H9 (cell line): ENCODE measurements at regions not wholly inside any gene's neighbourhood (a gene's known extent, or its start where the extent isn't known, plus 50 kb on each side); places are given as distances from the start of the nearest gene placed in this dataset.

ENCODE experiments used
- DNase-seq: peaks from one replicate; pipeline ENCODE4 v3.0.0-alpha.2; 2017
- H2AFZ ChIP-seq: one replicate; pipeline ENCODE4 v1.6.1; 2013; ENCODE audit warnings: mild to moderate bottlenecking, low read length, control low read depth, moderate library complexity
- H2AK5ac ChIP-seq: 2 replicates; pipeline ENCODE4 v1.6.1; 2013; ENCODE audit warnings: low read length, control low read depth, mixed read lengths; ENCODE audit not compliant: insufficient read length
- H2BK120ac ChIP-seq: one replicate; pipeline ENCODE4 v1.6.1; 2013; ENCODE audit warnings: low read depth, mild to moderate bottlenecking, low read length, control low read depth, inconsistent platforms; ENCODE audit not compliant: poor library complexity, severe bottlenecking
- H2BK12ac ChIP-seq: 2 replicates; pipeline ENCODE4 v1.6.1; 2013; ENCODE audit warnings: low read length, control low read depth, mixed read lengths, low read depth; ENCODE audit not compliant: insufficient read length
- H2BK15ac ChIP-seq: 2 replicates; pipeline ENCODE4 v1.6.1; 2013; ENCODE audit warnings: low read depth, low read length, control low read depth
- H2BK20ac ChIP-seq: one replicate; pipeline ENCODE4 v1.6.1; 2013; ENCODE audit warnings: low read depth, mild to moderate bottlenecking, low read length, control low read depth, inconsistent platforms; ENCODE audit not compliant: poor library complexity, severe bottlenecking
- H2BK5ac ChIP-seq: 2 replicates; pipeline ENCODE4 v1.6.1; 2013; ENCODE audit warnings: low read length, control low read depth, mixed read lengths; ENCODE audit not compliant: insufficient read length
- H3K14ac ChIP-seq: 2 replicates; pipeline ENCODE4 v1.6.1; 2013; ENCODE audit warnings: low read length, control low read depth; ENCODE audit not compliant: insufficient read depth
- H3K18ac ChIP-seq: 2 replicates; pipeline ENCODE4 v1.6.1; 2013; ENCODE audit warnings: low read depth, mild to moderate bottlenecking, mixed read lengths, low read length, control low read depth; ENCODE audit not compliant: insufficient read length
- H3K23ac ChIP-seq: 2 replicates; pipeline ENCODE4 v1.6.1; 2013; ENCODE audit warnings: low read length, control low read depth, mixed read lengths, low read depth; ENCODE audit not compliant: insufficient read length
- H3K23me2 ChIP-seq: 2 replicates; pipeline ENCODE4 v1.6.1; 2013; ENCODE audit warnings: low read depth, mild to moderate bottlenecking, mixed read lengths, low read length, control low read depth; ENCODE audit not compliant: insufficient read length, poor library complexity, severe bottlenecking
- H3K27ac ChIP-seq: 2 replicates; pipeline ENCODE4 v1.5.1; 2013; ENCODE audit warnings: low read length, control low read depth, mixed read lengths, low read depth; ENCODE audit not compliant: insufficient read length
- H3K27me3 ChIP-seq: 2 replicates; pipeline ENCODE4 v1.6.1; 2013; ENCODE audit warnings: low read length, control low read depth, inconsistent platforms; ENCODE audit not compliant: insufficient read depth
- H3K4ac ChIP-seq: 2 replicates; pipeline ENCODE4 v1.6.1; 2013; ENCODE audit warnings: low read depth, mild to moderate bottlenecking, control low read depth, inconsistent platforms, low read length, moderate library complexity
- H3K4me1 ChIP-seq: 2 replicates; pipeline ENCODE4 v1.6.1; 2013; ENCODE audit warnings: low read length, control low read depth, inconsistent platforms; ENCODE audit not compliant: insufficient read depth
- H3K4me2 ChIP-seq: 2 replicates; pipeline ENCODE4 v1.6.1; 2013; ENCODE audit warnings: low read length, control low read depth, mixed read lengths; ENCODE audit not compliant: insufficient read length, insufficient read depth
- H3K56ac ChIP-seq: 2 replicates; pipeline ENCODE4 v1.6.1; 2013; ENCODE audit warnings: low read depth, mild to moderate bottlenecking, mixed read lengths, low read length, control low read depth; ENCODE audit not compliant: insufficient read length
- H3K79me1 ChIP-seq: 2 replicates; pipeline ENCODE4 v1.6.1; 2013; ENCODE audit warnings: low read depth, mild to moderate bottlenecking, moderate library complexity, low read length, control low read depth, inconsistent platforms; ENCODE audit not compliant: insufficient read depth, poor library complexity, severe bottlenecking
- H3K79me2 ChIP-seq: 2 replicates; pipeline ENCODE4 v1.6.1; 2013; ENCODE audit warnings: low read length, control low read depth, inconsistent platforms; ENCODE audit not compliant: insufficient read depth
- H3K9ac ChIP-seq: 2 replicates; pipeline ENCODE4 v1.6.1; 2013; ENCODE audit warnings: low read length, control low read depth, mixed read lengths; ENCODE audit not compliant: insufficient read length; ENCODE audit errors: extremely low read depth
- H3K9me3 ChIP-seq: one replicate; pipeline ENCODE4 v1.6.1; 2013; ENCODE audit warnings: low read depth, low read length, inconsistent platforms; ENCODE audit not compliant: control insufficient read depth
- H3T11ph ChIP-seq: one replicate; pipeline ENCODE4 v1.6.1; 2013; ENCODE audit warnings: mild to moderate bottlenecking, low read length, control low read depth, inconsistent platforms
- H4K20me1 ChIP-seq: one replicate; pipeline ENCODE4 v1.6.1; 2013; ENCODE audit not compliant: control insufficient read depth, insufficient read length, insufficient read depth
- H4K5ac ChIP-seq: 2 replicates; pipeline ENCODE4 v1.6.1; 2013; ENCODE audit warnings: low read depth, mild to moderate bottlenecking, mixed read lengths, low read length, control low read depth; ENCODE audit not compliant: insufficient read length
- H4K8ac ChIP-seq: replicated peaks from 2 replicates; pipeline ENCODE4 v1.6.1; 2013; ENCODE audit warnings: low read length, control low read depth, mixed read lengths, low read depth; ENCODE audit not compliant: insufficient read length
- H4K91ac ChIP-seq: 2 replicates; pipeline ENCODE4 v1.6.1; 2013; ENCODE audit warnings: low read depth, mild to moderate bottlenecking, moderate library complexity, mixed read lengths, low read length, control low read depth; ENCODE audit not compliant: insufficient read length
- H3K27ac Mint-ChIP-seq, 3 experiments: 2 replicates in 2 of 3; 3 replicates in 1 of 3; pipeline ENCODE4 v1.8.0; 2020 to 2021; ENCODE audit warnings: mixed read lengths in 3 of 3, mild to moderate bottlenecking in 1 of 3, moderate library complexity in 1 of 3
- H3K27me3 Mint-ChIP-seq: 2 replicates; pipeline ENCODE4 v1.8.0; 2021; ENCODE audit warnings: low read depth, mild to moderate bottlenecking, moderate library complexity, mixed read lengths
- H3K36me3 Mint-ChIP-seq, 3 experiments: 2 replicates in 2 of 3; 3 replicates in 1 of 3; pipeline ENCODE4 v1.8.0; 2020 to 2021; ENCODE audit warnings: low read depth in 3 of 3, mixed read lengths in 3 of 3; ENCODE audit not compliant: insufficient read depth in 1 of 3
- H3K4me1 Mint-ChIP-seq, 2 experiments: 2 replicates each; pipeline ENCODE4 v1.8.0; 2020; ENCODE audit warnings: mixed read lengths in 2 of 2
- H3K4me3 Mint-ChIP-seq, 2 experiments: 2 replicates in 1 of 2; 3 replicates in 1 of 2; pipeline ENCODE4 v1.8.0; 2020 to 2021; ENCODE audit warnings: mild to moderate bottlenecking in 2 of 2, mixed read lengths in 2 of 2, moderate library complexity in 1 of 2
- H3K9me3 Mint-ChIP-seq, 2 experiments: 2 replicates in 1 of 2; 3 replicates in 1 of 2; pipeline ENCODE4 v1.8.0; 2020; ENCODE audit warnings: mild to moderate bottlenecking in 2 of 2, mixed read lengths in 2 of 2, moderate library complexity in 1 of 2
- CTCF ChIP-seq: fragments of 200-600 bp; sonication (generic); conservative IDR thresholded peaks from 3 replicates; pipeline ENCODE4 v1.8.0; 2021; ENCODE audit warnings: antibody characterized with exemption, mild to moderate bottlenecking
- WGBS: extraction: QIAGEN DNeasy Blood & Tissue Kit; methylation state at CpG from one replicate; pipeline ENCODE4 v1.1.7; 2013; ENCODE audit warnings: missing lambda C conversion rate, low lambda C conversion rate, mixed read lengths; ENCODE audit not compliant: insufficient read length; ENCODE audit errors: extremely low coverage; 5-methylcytosine and 5-hydroxymethylcytosine counted together

DNA sequence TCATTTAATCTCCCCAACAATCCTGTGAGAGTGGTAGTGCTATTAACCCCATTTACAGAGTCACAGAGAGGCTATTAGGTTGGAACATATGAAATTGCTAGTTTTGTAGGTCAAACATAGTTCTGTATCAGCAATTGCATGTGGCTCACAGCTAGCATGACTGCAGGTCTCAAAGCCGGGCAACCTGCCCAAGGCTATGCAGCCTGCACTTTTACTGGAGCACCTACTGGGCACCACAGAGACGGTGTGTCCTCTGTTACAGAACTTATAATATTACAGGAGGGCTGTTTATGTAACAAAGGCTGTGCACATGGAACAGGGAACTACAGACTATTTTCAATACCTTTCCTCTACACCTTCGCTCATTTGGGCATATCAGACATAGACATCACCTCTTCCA, 355.8 kb downstream of the RPS24 start:
- no peak overlapping the region for H3K4ac ChIP-seq
- no peak overlapping the region for H3K4me2 ChIP-seq
- no peak overlapping the region for H4K8ac ChIP-seq
- H2BK120ac ChIP-seq, result no peak overlapping the region
- H4K5ac ChIP-seq, result no peak overlapping the region
- no peak overlapping the region for H3K56ac ChIP-seq
- H2BK5ac ChIP-seq, result no peak overlapping the region
- Mint-ChIP-seq H3K27me3 (peaks cover 14% of the 10 kb centered on the region), H3K4me3 (no peak overlapping the region), H3K4me1 (peaks cover 6 to 7% of the 10 kb centered on the region in 2 experiments; a peak in 2 of 4 replicates), H3K36me3 (no peaks in the 10 kb centered on the region), H3K27ac (no peak overlapping the region), H3K9me3 (no peaks in the 10 kb centered on the region; a peak in 1 of 5 replicates)
- no peaks in the 10 kb centered on the region for H3K79me2 ChIP-seq
- H3K23me2 ChIP-seq, result no peaks in the 10 kb centered on the region
- no peak overlapping the region for H2BK15ac ChIP-seq
- no peaks in the 10 kb centered on the region for H3K4me1 ChIP-seq
- H3K9ac ChIP-seq, result no peak overlapping the region
- TF ChIP-seq CTCF, result no peak
- no peak overlapping the region for H2BK12ac ChIP-seq
- no peak overlapping the region for H3T11ph ChIP-seq
- H3K23ac ChIP-seq, result no peak overlapping the region
- no CpG with 5 or more reads among the region's 3 CpGs for WGBS
- no peak overlapping the region for H2AFZ ChIP-seq
- H2BK20ac ChIP-seq, result no peak overlapping the region
- no peak overlapping the region for H3K27ac ChIP-seq
- no peak for DNase-seq
- H3K14ac ChIP-seq, result no peak overlapping the region
- H4K91ac ChIP-seq, result no peak overlapping the region
- H3K9me3 ChIP-seq, result no peaks in the 10 kb centered on the region
- no peaks in the 10 kb centered on the region for H3K79me1 ChIP-seq
- H2AK5ac ChIP-seq, result no peak overlapping the region
- H3K18ac ChIP-seq, result no peak overlapping the region
- no peaks in the 10 kb centered on the region for H3K27me3 ChIP-seq
- no peaks in the 10 kb centered on the region for H4K20me1 ChIP-seq
